ENCODE measurements at regions not wholly inside any gene's neighbourhood (a gene's known extent, or its start where the extent isn't known, plus 50 kb on each side); places are given as distances from the start of the nearest gene placed in this dataset.
"Not testable (repeated sequence)": the region's sequence is repeated elsewhere in the genome, so short reads cannot be mapped to it uniquely, and the experiment has no call there.

- TF ChIP-seq EZH2 (IDR thresholded peaks at IDR 0.05; ENCODE audit: insufficient read depth, poor library complexity, severe bottlenecking); EZH2phosphoT487 (IDR thresholded peaks at IDR 0.05; ENCODE audit: insufficient read depth, low read depth): not testable (repeated sequence)
Measured at GRCh38 chr6:832804-833203, 139.9 kb upstream of the EXOC2 start.

All from GM23248 (cell line).